CD4-positive, alpha-beta T cell treated with Interferon gamma for 1 hour (primary cell): ENCODE measurements at regions not wholly inside any gene's neighbourhood (a gene's known extent, or its start where the extent isn't known, plus 50 kb on each side); places are given as distances from the start of the nearest gene placed in this dataset.
"Not testable (repeated sequence)": the region's sequence is repeated elsewhere in the genome, so short reads cannot be mapped to it uniquely, and the experiment has no call there.

Experiments used
- DNase-seq: peaks from one replicate; pipeline ENCODE4 v3.0.0-alpha.2; 2020

- no peak for DNase-seq
Measured at GRCh38 chr3:27629366-27629765, 92.8 kb downstream of the EOMES start.

DNA sequence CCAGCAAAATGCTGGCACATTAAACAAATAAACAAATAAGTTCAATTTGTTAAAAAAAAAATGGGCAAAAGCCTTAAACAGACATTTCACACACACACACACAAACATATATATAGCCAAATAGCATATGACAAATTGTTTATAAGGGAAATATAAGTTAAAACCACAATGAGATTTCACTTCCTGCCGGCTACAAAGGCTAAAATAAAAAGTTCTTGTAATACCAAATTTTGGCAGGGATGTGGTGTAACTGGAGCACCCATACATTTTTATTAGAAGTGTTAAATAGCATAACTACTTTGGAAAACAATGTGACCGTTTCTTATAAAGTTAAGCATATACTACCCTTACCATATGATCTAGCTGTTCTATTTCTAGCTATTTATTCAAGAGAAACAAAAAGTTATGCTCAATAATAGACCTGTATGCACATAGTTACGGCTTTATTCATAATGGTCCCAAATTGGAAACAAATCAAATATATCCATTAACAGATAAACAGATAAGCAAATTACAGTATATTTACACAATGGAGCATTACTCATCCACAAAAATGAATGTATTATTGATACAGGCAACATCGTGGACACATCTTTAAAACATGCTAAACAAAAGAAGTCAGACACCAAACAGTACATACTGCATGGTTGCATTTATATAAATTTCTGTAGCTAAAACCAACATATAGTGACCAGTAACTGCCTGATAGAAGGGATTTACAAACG is 93.9 kb downstream of the EOMES start:
- DNase-seq, result no peak

- DNase-seq, result no peak
Measured at GRCh38 chr3:27626596-27627118, 95.5 kb downstream of the EOMES start.

DNA sequence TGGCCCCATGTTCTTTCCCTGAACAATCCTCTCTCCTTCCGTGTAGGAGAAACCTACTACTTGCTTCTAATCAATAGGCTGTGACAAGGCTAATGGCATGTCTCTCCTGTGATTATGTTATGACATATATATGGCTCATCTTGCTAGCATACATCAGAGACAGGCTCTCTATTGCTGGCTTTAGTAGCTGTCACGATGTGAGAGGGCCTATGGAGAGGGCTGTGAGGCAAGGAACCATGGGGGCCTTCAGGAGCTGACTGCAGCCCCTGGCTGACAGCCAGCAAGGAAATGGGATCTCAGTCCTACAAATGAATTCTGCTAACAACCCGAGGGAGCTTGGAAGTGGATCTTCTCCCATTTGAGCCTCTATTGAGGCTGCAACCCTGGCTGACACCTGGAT is 96.3 kb downstream of the EOMES start:
- DNase-seq, result no peak

GRCh38 chr3:27623085-27623753 is 98.9 kb downstream of the EOMES start:
- peak; percentile 3 for DNase-seq

GRCh38 chr3:27617552-27617951 is 104.6 kb downstream of the EOMES start:
- DNase-seq, result no peak

DNA sequence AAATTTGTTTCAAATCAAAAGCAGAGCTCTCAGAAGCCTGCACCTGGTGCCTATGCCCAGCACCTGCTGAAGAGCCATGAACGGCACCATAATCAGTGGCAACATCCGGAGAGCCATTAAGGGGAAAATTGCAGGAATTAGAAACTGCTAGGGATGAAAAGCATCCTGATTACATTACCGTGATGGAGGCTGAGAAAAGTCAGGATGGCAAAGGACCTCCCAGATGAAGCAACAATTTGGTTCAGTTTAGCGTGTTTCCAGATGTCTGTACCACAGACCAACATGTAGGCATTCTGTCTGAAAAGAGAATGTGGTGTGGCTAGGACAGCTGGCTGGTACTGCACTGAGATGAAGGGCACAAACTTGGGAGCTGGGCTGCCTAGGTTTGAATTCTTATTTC is 106.1 kb downstream of the EOMES start:
- DNase-seq, result no peak

DNA sequence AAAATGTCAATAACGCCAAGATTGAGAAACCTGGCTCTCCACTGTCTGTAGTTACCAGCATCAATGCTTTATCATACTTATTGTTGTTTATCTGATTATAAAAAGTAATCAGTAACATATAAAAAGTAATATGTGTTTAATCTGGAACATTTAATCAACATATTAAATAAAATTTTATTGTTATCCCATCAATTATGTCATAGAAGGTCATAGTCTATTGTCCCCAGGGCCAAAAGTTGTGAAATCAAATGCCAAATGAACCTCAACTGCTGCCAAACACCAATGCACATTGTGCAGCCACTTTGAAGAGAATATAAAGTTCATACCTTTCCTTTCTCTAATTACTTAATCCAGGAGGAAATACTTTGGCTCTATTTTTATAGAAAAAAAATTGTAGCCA is 106.6 kb downstream of the EOMES start:
- no peak for DNase-seq

GRCh38 chr3:27614592-27614991 is 107.5 kb downstream of the EOMES start:
- no peak for DNase-seq

DNA sequence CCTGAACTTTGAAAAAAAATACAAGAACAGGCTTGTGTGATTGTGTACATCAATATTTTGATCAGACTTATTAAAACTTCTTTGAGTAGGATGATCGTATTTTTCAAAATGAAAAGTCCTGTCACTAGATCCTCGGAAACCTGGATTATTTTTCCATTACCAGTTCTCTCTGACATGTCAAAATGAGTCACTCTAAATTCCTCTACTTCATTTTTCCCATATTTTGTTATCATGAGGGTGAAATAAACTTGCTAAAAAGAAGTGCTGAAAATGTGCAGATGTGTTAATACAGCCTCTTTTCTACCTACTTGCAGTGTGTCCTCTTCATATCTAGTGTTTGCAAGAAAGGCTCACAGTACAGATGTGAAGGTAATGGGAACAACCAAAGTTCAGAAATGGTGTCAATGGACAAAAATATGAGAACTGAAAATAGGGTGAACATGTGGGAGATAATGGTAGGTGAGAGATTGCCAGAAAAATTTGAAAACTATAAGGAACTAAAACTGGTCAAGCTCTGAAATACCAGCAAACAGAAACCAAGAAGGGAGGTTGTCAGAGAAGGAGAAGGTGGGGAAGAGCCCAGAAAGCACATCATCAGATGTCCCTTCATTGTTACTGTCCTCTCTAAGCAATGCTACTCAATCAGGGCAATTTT is 108.2 kb downstream of the EOMES start:
- DNase-seq, result no peak

DNA sequence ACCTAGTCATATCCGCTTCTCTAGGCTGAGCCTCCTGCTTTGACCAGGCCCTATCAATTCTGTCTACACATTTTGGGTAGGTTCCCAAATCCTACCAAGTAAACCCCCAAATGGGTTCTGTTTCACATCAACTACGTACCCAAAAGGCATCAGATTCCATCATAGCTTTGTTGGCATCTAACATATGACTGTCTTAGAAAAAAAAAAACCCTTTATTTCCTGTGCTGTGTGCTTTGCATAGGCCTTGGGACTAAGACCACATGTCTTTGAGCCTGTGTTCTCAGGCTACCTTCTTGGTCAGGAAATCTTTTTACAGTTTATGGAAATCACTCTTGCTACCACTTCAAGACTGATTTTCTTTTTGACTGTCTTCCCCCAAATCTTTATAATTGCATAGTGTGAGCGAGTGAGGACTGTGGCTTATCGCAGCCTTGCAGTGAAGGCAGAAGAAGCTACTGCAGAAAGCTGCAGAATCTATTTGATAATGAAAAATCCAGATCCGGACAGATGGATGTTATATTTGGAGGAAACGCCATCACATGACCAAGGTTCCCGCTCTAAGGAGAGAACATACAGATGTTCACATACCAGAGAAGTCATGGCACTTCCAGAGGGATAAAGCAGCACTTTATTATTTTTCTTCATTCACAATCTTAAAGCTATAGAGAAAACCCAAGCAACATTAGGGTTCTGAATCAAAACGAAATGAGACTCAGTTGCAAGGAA is 111.2 kb downstream of the EOMES start:
- no peak for DNase-seq

DNA sequence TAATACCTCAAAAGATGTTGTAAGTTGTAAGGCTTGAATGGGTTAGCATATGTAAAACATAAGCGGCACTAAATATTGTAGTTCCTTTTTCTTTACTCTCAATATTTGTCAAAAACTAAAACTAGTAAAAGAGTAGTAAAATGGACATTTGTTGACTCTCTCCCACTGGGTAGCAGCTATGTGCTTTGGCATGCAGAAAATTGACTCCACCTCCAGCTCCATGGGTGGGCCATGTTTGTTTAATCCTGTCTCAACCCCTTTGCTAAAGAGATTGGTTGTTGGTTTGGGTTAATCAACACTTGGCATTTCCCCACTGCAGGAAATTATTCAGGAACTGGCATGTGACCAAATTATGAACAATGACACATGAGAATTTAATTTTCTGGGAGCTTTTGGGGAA is 114.8 kb downstream of the EOMES start:
- no peak for DNase-seq

GRCh38 chr3:27606537-27606936 is 115.6 kb downstream of the EOMES start:
- DNase-seq, result no peak

- DNase-seq, result not testable (repeated sequence)
Measured at GRCh38 chr3:27601311-27601710, 117.1 kb upstream of the SLC4A7 start.

GRCh38 chr3:27599741-27600140 is 115.6 kb upstream of the SLC4A7 start:
- not testable (repeated sequence) for DNase-seq

- DNase-seq, result no peak
Measured at GRCh38 chr3:27596921-27597320, 112.7 kb upstream of the SLC4A7 start.

- DNase-seq, result no peak
Measured at GRCh38 chr3:27596334-27596841, 112.2 kb upstream of the SLC4A7 start.

GRCh38 chr3:27594096-27594690 is 110.0 kb upstream of the SLC4A7 start:
- DNase-seq, result no peak

DNA sequence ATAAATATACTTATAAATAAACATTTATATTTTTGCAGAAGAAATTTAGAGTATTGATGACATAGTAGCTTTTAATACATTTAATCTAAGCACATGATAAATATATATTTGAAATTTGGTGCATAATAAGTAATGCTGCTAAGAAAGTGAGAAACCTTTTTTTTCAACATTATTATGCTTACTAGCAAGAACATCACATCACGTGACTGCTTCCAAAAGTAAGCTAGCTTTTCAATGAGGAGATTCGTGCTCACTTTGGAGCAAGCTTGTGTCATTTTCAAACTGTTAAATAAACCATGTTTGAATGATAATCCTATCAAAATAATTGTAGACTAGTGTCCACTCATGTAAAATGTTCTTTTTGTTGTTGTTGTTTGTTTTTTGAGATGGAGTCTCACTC is 109.0 kb upstream of the SLC4A7 start:
- DNase-seq, result no peak

GRCh38 chr3:27591312-27592210 is 107.4 kb upstream of the SLC4A7 start:
- DNase-seq, result no peak
